ENCODE measurements at regions not wholly inside any gene's neighbourhood (a gene's known extent, or its start where the extent isn't known, plus 50 kb on each side); places are given as distances from the start of the nearest gene placed in this dataset.

GRCh38 chr12:32043928-32044549, 62.6 kb upstream of the BICD1 start:
- no peak for DNase-seq (ENCODE audit: low read depth, low spot score)

GRCh38 chr12:32047357-32048212, 59.1 kb upstream of the BICD1 start:
- no peak for DNase-seq (ENCODE audit: low read depth, low spot score)

GRCh38 chr12:32048791-32049190, 57.9 kb upstream of the BICD1 start:
- no peak for DNase-seq (ENCODE audit: low read depth, low spot score)

GRCh38 chr12:32049956-32050355, 56.7 kb upstream of the BICD1 start:
- DNase-seq (ENCODE audit: low read depth, low spot score): no peak

- DNase-seq (ENCODE audit: low read depth, low spot score): peak; percentile 65
These were observed 55.0 kb upstream of the BICD1 start for GRCh38 chr12:32051511-32052211.

- peak; percentile 13 for DNase-seq (ENCODE audit: low read depth, low spot score)
These were observed 54.4 kb upstream of the BICD1 start for GRCh38 chr12:32052212-32052713.

GRCh38 chr12:32053881-32054624, 52.6 kb upstream of the BICD1 start:
- no peak for DNase-seq (ENCODE audit: low read depth, low spot score)

All from ELF-1 (cell line).